WTC11 (cell line): ENCODE measurements at regions not wholly inside any gene's neighbourhood (a gene's known extent, or its start where the extent isn't known, plus 50 kb on each side); places are given as distances from the start of the nearest gene placed in this dataset.

Experiments used
- ELF4 ChIP-seq: sonication (generic); formaldehyde crosslinking; IDR thresholded peaks from 2 replicates; pipeline ENCODE4 v1.8.1; 2022; ENCODE audit warnings: low read depth, mild to moderate bottlenecking, moderate library complexity, missing genetic modification reagents
- ESRRA ChIP-seq: sonication (generic); formaldehyde crosslinking; IDR thresholded peaks from 2 replicates; pipeline ENCODE4 v1.8.1; 2022; ENCODE audit warnings: mild to moderate bottlenecking, missing genetic modification reagents, borderline replicate concordance
- NR1H2 ChIP-seq: sonication (generic); formaldehyde crosslinking; IDR thresholded peaks from 2 replicates; pipeline ENCODE4 v1.9.0; 2021; ENCODE audit warnings: mild to moderate bottlenecking, moderate library complexity, missing genetic modification reagents
- RORB ChIP-seq: fragments of 250-450 bp; sonication (Bioruptor Pico); IDR thresholded peaks from 2 replicates; pipeline ENCODE4 v1.9.0; 2021; ENCODE audit warnings: mild to moderate bottlenecking
- SP1 ChIP-seq: sonication (generic); formaldehyde crosslinking; conservative IDR thresholded peaks from 2 replicates; pipeline ENCODE4 v1.8.1; 2022; ENCODE audit warnings: missing genetic modification reagents
- ZNF138 ChIP-seq: sonication (generic); formaldehyde crosslinking; conservative IDR thresholded peaks from 2 replicates; pipeline ENCODE4 v1.8.1; 2022; ENCODE audit warnings: mild to moderate bottlenecking, moderate library complexity, missing genetic modification reagents
- TF ChIP-seq, protein P1 (sequence below): fragments of 200-600 bp; IDR thresholded peaks from 2 replicates; pipeline ENCODE4 v1.8.0; 2022; ENCODE audit warnings: antibody characterized with exemption
- TF ChIP-seq, protein P2 (sequence below): sonication (generic); formaldehyde crosslinking; IDR thresholded peaks from 2 replicates; pipeline ENCODE4 v1.8.0; 2022; ENCODE audit warnings: mild to moderate bottlenecking, missing genetic modification reagents
- TF ChIP-seq, protein P3 (sequence below): sonication (generic); formaldehyde crosslinking; IDR thresholded peaks from 2 replicates; pipeline ENCODE4 v1.8.1; 2023; ENCODE audit warnings: mild to moderate bottlenecking, missing genetic modification reagents, moderate library complexity
- TF ChIP-seq, protein P4 (sequence below): sonication (generic); formaldehyde crosslinking; IDR thresholded peaks from 2 replicates; pipeline ENCODE4 v1.8.0; 2023; ENCODE audit warnings: missing genetic modification reagents

DNA sequence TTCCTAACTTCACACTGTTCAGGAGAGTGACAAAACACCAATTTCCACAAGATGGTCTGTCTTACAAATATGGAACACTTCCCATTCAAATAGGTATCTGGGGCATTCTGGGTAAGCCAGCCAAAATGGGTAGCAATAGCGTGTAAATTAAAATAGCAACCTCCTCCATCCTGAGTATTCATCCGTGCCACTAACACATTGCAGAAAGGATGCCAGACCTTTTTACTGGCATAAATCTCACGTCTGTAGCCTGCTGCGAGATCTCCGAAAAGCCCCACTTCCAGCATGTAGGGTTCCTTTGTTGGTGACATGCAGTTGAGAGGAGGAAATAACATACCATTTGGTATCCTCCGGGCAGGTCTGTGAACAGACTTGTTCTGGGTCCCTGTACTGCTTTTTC, 52.7 kb upstream of the RAI2 start:
- TF ChIP-seq RORB (CRISPR knock-in tag) (no peak), ESRRA (no peak), ELF4 (CRISPR knock-in tag) (no peak), SP1 (CRISPR knock-in tag) (no peak), NR1H2 (no peak), ZNF138 (no peak)
- TF ChIP-seq, protein P1, sequence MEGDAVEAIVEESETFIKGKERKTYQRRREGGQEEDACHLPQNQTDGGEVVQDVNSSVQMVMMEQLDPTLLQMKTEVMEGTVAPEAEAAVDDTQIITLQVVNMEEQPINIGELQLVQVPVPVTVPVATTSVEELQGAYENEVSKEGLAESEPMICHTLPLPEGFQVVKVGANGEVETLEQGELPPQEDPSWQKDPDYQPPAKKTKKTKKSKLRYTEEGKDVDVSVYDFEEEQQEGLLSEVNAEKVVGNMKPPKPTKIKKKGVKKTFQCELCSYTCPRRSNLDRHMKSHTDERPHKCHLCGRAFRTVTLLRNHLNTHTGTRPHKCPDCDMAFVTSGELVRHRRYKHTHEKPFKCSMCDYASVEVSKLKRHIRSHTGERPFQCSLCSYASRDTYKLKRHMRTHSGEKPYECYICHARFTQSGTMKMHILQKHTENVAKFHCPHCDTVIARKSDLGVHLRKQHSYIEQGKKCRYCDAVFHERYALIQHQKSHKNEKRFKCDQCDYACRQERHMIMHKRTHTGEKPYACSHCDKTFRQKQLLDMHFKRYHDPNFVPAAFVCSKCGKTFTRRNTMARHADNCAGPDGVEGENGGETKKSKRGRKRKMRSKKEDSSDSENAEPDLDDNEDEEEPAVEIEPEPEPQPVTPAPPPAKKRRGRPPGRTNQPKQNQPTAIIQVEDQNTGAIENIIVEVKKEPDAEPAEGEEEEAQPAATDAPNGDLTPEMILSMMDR: no peak
- TF ChIP-seq, protein P2, sequence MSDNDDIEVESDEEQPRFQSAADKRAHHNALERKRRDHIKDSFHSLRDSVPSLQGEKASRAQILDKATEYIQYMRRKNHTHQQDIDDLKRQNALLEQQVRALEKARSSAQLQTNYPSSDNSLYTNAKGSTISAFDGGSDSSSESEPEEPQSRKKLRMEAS: no peak
- TF ChIP-seq, protein P3, sequence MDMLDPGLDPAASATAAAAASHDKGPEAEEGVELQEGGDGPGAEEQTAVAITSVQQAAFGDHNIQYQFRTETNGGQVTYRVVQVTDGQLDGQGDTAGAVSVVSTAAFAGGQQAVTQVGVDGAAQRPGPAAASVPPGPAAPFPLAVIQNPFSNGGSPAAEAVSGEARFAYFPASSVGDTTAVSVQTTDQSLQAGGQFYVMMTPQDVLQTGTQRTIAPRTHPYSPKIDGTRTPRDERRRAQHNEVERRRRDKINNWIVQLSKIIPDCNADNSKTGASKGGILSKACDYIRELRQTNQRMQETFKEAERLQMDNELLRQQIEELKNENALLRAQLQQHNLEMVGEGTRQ (CRISPR knock-in tag): no peak
- TF ChIP-seq, protein P4, sequence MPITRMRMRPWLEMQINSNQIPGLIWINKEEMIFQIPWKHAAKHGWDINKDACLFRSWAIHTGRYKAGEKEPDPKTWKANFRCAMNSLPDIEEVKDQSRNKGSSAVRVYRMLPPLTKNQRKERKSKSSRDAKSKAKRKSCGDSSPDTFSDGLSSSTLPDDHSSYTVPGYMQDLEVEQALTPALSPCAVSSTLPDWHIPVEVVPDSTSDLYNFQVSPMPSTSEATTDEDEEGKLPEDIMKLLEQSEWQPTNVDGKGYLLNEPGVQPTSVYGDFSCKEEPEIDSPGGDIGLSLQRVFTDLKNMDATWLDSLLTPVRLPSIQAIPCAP: no peak
